ENCODE measurements at regions not wholly inside any gene's neighbourhood (a gene's known extent, or its start where the extent isn't known, plus 50 kb on each side); places are given as distances from the start of the nearest gene placed in this dataset.
"Not testable (repeated sequence)": the region's sequence is repeated elsewhere in the genome, so short reads cannot be mapped to it uniquely, and the experiment has no call there.

DNA sequence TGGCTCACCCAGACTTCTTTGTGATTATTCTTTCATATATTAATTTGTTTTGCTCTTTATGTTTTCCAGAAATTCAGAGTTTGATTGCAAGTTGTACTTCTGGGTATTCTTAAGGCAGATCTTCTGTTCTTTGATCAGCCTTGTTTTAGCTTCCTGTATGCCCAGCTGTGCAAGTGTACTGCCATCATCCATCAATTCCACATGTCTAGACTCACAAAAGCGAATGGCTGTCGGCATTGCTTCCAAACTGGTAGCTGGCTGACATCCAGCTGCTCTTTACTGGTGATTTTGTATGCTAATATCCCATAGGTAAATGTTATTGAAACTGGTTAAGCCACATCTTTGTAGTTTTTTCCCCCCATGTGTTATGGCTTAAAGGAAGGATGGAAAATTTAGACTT is 1084.8 kb upstream of the CITED2 start:
- no peak for DNase-seq (ENCODE audit: low read depth)

DNA sequence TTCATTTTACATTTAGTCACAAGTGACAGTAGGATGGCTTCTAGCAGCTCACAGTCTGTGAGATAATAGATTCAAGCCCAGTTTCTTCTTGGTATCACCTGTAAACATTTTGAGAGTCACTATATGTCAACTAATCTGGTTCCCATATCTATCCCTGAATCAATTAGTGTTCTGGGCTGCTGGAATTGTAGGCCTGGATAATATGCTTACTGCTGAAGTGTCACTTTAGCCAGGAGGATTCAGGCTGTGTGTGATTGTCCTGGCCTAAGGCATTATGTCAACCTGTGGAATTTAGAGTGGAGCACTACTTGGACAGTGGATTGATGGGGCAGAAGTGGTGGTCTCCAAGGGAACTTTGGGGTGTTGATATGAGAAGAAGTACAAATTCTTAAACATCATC is 1071.8 kb upstream of the CITED2 start:
- DNase-seq (ENCODE audit: low read depth), result no peak

- no peak for DNase-seq (ENCODE audit: low read depth)
Measured at GRCh38 chr6:140445474-140446004, 1071.1 kb upstream of the CITED2 start.

DNA sequence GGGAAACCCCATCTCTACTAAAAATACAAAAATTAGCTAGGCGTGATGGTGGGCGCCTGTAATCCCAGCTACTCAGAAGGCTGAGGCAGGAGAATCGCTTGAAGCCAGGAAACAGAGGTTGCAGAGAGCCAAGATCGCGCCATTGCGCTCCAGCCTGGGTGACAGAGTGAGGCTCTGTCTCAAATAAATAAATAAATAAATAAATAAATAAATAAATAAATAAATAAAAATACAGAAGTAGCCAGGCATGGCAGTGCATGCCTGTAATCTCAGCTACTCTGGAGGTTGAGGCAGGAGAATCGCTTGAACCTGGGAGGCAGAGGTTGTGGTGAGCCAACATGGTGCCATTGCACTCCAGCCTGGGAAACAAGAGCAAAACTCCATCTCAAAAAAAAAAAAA is 1068.7 kb upstream of the CITED2 start:
- DNase-seq (ENCODE audit: low read depth), result not testable (repeated sequence)

DNA sequence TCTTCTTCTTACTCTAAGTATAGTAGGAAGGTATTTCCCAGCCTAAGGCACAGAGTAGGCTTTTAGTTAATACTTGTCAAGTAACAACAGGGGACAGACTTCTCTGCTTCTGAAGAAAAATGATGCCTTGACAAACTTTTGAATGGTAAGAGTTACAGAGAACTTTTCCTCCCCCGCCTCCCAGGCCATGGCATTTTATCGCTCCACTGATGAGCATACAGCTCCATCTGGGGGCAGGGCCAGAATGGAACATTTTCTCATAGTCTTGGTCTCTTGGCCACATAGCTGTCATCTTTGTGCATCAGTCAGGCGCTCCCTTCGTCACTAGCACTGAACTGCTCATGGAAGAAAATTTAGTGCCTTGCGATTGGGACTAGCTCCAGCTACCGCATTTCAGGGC is 1066.8 kb upstream of the CITED2 start:
- no peak for DNase-seq (ENCODE audit: low read depth)

- no peak for DNase-seq (ENCODE audit: low read depth)
Measured at GRCh38 chr6:140440223-140440835, 1065.9 kb upstream of the CITED2 start.

DNA sequence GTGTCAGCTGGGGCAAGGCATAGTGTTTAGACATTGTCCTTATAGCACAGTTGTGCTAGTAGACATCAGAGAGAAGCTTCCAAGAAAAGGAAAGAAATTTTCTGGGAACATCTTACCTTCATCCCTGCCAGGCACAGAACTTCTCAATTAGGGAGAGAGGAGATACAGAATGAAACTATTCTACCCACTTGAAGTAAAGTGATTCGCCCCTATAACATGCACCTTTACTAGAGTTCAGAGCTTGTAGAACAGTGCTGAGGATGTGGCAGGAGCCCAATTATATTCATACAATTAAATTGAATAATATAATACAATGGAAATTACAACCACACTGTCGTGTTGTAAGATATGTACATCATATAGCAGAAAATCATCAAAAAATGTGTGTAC is 1063.9 kb upstream of the CITED2 start:
- DNase-seq (ENCODE audit: low read depth), result no peak

DNA sequence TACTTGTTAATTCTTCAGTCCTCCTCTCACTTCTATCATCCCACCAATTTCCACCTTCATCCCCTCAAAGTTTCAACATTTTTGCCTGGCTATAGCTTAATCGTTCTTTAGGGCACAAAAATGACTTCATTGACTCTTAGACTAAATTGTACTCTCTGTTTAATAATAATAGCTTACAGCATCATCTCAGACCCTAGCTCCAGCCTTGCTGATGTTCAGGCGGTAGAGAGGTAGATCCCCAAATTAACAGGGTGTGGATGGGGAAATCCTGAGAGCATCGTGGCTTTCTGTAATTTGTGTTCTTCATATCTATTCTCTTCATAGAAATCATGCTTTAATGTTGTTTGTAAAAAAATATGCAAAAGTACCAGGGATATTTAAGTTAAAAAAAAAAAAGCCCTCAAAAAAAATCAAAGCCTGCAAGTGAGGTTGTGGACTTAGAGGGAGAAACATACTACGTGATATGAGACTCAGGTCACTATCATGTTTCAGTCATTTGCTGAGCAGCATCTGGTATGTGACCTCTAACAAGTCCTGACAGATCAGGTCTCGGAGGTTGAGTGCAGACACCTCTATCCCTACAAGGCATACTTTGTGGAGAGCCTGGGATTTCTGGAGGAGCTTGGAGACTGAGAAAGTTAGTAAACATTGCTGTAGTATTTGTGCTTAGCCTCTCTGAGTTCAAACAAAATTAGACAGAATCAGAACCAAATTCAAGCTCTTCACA is 1063.3 kb upstream of the CITED2 start:
- DNase-seq (ENCODE audit: low read depth), result no peak

DNA sequence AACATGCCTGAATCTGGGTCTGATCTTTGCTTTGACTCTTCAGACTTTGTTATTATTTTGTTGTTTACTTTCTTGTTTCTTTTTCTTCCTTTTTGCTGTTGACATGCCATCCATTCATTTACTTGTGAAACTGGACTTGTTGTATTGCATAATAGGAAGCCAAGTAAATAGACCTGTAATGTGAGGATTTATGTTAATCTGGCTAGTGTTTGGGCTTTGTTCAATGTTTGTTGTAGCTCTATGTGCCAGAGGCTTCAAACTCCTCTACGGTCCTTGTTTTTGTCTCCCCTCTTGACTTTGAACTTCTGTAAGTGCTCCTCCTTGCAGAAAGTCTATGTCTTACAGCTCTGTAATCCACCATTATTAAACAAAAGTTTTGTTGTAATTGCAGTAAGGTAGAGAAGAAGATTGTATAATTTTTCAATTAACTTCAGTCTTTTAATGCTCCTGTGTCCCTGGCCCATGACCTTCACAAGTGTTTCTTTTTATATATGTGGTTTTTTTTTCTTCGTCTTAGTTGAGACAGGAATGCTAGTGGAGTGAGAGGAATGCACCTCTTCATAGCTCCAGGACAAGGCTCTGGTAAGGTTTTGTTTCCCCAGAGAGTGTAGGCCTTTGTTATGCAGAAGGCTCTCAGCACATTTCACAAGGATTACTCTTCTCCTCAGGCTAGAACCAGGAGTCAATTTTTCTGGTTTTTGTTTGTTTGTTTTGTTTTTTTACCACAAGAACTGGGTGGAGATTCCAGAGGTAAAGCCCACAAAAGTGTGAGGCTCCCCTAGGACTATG is 1061.8 kb upstream of the CITED2 start:
- no peak for DNase-seq (ENCODE audit: low read depth)

- no peak for DNase-seq (ENCODE audit: low read depth)
Measured at GRCh38 chr6:140434761-140435160, 1060.3 kb upstream of the CITED2 start.

DNA sequence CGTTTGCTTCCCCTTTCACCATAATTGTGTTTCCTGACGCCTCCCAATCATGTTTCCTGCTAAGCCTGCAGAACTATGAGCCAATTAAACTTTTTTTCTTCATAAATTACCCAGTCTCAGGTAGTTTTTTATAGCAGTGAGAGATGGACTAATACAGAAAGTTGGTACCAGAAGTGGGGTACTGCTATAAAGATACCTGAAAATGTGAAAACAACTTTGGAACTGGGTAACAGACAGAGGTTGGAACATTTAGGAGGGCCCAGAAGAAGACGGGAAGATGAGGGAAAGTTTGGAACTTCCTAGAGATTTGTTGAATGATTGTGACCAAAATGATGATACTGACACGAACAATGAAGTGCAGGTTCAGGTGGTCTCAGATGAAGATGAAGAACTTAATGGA is 1058.6 kb upstream of the CITED2 start:
- DNase-seq (ENCODE audit: low read depth), result no peak

DNA sequence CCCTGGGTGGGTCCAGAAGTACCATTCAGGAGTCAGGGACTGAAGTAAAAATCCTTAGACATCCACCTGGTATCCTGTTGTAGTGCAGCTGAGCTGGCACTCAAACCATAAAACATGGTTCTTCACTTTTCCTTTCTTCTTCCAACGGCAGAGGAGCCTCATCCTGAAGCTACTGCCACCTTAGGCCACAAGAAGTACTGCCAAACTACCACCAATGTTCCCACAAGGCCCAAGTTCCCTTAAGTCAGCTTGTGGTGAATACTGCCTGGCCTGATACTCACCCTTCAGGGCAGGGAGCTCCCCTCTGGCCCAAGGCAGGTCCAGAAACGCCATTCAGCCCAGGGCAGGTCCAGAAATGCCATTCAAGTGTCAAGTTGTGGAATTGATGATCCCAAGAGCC is 1053.4 kb upstream of the CITED2 start:
- DNase-seq (ENCODE audit: low read depth), result no peak

DNA sequence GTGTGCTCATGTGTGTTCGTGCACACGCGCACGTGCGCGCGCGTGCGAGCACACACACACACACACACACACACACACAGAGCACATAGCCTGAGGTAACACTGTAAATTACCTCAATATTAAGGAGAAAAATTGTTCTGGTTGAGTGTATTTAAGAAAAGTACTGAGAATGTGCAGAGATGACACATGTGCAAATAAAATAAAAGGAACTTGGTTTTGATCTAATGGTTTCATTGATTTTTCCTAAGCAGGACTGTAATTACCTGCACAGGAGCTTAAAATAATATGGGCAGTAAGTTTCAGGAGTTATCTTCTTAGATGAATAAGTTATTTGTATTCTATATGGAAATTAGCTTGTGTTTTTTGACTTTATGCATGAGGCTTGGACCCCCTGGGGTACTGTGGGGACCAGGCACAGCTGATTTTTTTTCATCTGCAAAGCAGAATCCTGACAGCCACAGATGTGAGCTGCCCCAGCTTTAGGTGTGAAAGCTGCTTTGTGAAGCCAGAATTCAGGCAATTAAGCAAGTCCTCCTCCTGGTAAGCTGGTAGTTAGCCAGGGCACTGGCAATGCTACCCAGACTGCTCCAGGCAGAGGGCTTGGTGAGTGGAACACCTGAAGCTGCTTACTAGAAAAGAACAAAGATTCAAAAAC is 1040.6 kb upstream of the CITED2 start:
- no peak for DNase-seq (ENCODE audit: low read depth)

DNA sequence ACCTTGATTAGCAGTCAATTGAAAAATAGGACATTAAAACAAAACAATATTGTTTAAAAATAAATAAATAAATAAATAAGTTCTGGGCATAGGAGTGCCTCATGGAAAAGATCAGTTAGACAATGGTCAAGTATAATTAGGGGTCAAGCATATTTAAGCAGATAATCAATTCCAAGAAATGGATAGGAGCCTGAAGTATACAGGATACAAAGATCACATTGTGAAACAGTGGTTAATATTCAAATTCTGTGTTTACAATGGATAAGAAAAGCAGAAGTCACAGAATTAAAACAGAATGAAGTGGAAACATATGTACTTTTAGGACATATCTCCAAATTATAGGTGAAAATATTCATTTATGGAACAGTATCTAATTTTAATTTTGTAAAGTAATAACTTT is 1028.6 kb upstream of the CITED2 start:
- DNase-seq (ENCODE audit: low read depth), result no peak

DNA sequence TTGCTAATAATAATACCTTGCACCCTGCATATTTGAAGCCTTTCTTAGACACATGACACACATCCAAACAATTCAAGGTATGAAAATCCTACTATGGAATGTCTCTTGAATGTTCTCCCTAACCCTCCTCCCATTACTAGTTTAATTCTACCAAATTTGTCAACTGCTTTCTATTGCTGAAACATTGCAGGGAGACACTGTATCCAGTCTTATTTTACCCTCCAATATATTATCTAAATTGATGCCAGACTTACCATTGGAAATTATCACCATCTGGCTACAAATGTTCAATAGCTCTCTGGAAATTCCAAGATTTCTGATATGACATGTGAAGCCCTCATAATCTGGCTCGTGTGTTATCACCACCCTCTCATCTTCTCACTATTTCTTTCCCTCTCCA is 1027.3 kb upstream of the CITED2 start:
- no peak for DNase-seq (ENCODE audit: low read depth)

DNA sequence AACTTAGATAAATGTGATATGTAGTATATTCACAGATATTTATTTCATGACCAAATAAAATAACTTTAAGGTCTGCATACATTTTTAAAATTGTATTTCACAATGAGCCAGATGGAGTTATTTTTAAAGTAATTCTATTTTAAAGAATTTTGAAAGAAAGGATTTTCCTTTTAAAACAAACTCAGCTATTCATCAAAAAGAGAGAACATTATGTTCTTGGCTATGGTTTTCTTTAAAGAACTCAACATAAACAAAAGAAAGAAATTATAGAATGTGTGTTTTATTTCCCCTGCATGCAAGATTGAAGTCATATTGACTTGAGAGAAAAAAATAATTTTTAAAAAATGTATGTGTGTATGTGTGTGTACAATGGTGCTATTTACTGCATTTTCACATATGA is 1023.6 kb upstream of the CITED2 start:
- no peak for DNase-seq (ENCODE audit: low read depth)

DNA sequence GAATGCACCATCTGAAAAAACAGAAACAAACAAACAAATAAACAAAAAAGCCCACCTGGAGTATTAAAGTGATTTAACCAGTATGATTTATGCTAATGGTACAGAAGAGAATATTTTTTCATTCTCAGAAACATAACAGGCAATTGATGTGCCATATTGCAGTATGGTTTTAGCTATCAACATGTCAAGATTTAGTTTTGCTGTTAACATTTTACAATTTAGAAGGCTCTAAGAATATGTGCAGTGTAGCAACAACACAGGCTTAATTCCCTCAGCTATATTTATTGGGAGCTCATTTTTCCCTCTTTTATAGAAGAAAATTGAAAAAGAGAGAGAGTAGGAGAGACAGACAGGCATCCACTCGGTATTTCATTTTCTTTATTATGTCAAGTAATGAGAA is 1022.7 kb upstream of the CITED2 start:
- DNase-seq (ENCODE audit: low read depth), result no peak

GRCh38 chr6:140393665-140394540 is 1019.5 kb upstream of the CITED2 start:
- DNase-seq (ENCODE audit: low read depth), result no peak

DNA sequence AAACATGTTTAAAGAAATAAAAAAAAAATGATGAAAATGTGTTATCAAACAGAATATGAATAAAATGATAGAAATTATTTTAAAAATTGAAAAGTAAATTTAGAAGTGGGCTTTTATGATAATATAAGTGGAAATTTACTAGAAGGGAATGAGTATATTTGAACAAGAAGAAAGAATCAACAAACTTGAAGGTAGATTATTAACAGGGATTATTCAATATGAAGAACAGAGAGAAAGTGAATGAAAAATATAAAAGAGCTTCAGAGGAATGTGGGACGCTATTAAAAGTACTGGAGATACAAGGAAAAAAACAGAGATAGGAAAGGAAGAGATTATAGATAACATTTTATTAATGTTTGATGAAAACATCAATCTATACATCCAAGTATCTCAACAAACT is 1014.4 kb upstream of the CITED2 start:
- DNase-seq (ENCODE audit: low read depth), result no peak

- DNase-seq (ENCODE audit: low read depth), result no peak
Measured at GRCh38 chr6:140388192-140388802, 1013.8 kb upstream of the CITED2 start.

DNA sequence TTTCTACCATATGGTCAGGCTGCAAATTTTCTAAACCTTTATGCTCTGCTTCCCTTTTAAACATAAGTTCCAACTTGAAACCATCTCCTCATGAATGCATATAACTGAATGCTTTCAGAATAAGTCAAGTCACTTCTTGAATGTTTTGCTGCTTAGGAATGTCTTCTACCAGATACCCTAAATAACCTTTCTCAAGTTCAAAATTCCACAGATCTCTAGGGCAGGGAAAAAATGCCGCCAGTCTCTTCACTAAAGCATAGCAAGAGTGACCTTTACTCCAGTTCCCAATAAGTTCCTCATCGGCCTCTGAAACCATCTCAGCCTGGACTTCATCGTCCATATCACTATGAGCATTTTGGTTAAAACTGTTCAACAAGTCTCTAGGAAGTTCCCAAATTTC is 1011.2 kb upstream of the CITED2 start:
- DNase-seq (ENCODE audit: low read depth), result no peak
